Activated CD8-positive, alpha-beta T cell treated with anti-CD3 and anti-CD28 coated beads for 36 hours (primary cell): ENCODE measurements at regions not wholly inside any gene's neighbourhood (a gene's known extent, or its start where the extent isn't known, plus 50 kb on each side); places are given as distances from the start of the nearest gene placed in this dataset.

Source experiments
- ATAC-seq: fragments of 200-7000 bp; cut with Tn5 transposase; one replicate; pipeline ENCODE4 v1.10.0; 2021; ENCODE audit warnings: mild to moderate bottlenecking, moderate library complexity
- CTCF ChIA-PET: fragments of 350-600 bp; sonication (Branson Sonifier 250); formaldehyde crosslinking; loops from one replicate; lab custom pipeline; 2021; ENCODE audit warnings: antibody characterized with exemption; lab: Charles Lee
- POLR2A ChIA-PET: fragments of 350-600 bp; sonication (Branson Sonifier 250); formaldehyde crosslinking; loops from one replicate; lab custom pipeline; 2021; ENCODE audit warnings: antibody characterized with exemption; lab: Charles Lee
- DNase-seq: peaks from one replicate; pipeline ENCODE4 v3.0.0-alpha.2; 2020
- H3K27ac Mint-ChIP-seq: one replicate; pipeline ENCODE4 v1.8.0; 2021; ENCODE audit warnings: mild to moderate bottlenecking, mixed read lengths
- H3K27me3 Mint-ChIP-seq: one replicate; pipeline ENCODE4 v1.8.0; 2021; ENCODE audit warnings: mixed read lengths
- H3K36me3 Mint-ChIP-seq: one replicate; pipeline ENCODE4 v1.8.0; 2021; ENCODE audit warnings: low read depth, mixed read lengths
- H3K4me1 Mint-ChIP-seq: one replicate; pipeline ENCODE4 v1.8.0; 2021; ENCODE audit warnings: low read depth, mixed read lengths
- H3K4me3 Mint-ChIP-seq: one replicate; pipeline ENCODE4 v1.8.0; 2021; ENCODE audit warnings: mild to moderate bottlenecking, moderate library complexity, mixed read lengths
- H3K9me3 Mint-ChIP-seq: one replicate; pipeline ENCODE4 v1.8.0; 2021; ENCODE audit warnings: mixed read lengths
- CTCF ChIP-seq: fragments of 200-600 bp; IDR thresholded peaks from one replicate; pipeline ENCODE4 v1.8.0; 2022; ENCODE audit warnings: antibody characterized with exemption, mild to moderate bottlenecking
- intact Hi-C: fragments of 100-400 bp; cut with micrococcal nuclease; formaldehyde crosslinking; loops from one replicate; pipeline ENCODE4 v1.10.0; 2022

DNA sequence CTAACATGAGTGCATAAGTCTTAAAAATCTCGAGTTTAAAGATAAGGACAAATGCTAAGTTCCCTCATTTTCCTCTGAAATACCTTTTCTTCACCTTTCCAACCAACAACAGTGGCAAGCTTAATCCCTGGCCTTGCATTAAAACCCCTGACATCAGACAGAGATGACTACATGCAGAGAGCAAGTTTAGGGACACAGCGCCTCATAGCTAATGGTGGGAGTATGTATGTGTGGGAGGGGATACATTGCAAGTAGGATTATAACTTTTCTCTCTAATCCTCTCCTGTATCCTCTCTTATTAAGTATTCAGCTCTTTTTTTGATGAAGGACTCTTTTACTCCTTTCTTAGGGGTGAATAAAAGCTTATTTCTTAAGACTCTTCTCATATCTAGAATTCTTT lies 547.1 kb downstream of the CCER1 start:
- intact Hi-C loops = no loop called here
- H3K4me1 Mint-ChIP-seq = no peaks in the 10 kb centered on the region
- no peak overlapping the region for H3K4me3 Mint-ChIP-seq
- TF ChIP-seq CTCF = no peak
- CTCF ChIA-PET = no interaction called here
- DNase-seq (peak; percentile 1), ATAC-seq (no peak)
- no peak overlapping the region for H3K27ac Mint-ChIP-seq
- H3K27me3 Mint-ChIP-seq = no peaks in the 10 kb centered on the region
- H3K9me3 Mint-ChIP-seq = no peaks in the 10 kb centered on the region
- POLR2A ChIA-PET = no interaction called here
- H3K36me3 Mint-ChIP-seq = no peaks in the 10 kb centered on the region

DNA sequence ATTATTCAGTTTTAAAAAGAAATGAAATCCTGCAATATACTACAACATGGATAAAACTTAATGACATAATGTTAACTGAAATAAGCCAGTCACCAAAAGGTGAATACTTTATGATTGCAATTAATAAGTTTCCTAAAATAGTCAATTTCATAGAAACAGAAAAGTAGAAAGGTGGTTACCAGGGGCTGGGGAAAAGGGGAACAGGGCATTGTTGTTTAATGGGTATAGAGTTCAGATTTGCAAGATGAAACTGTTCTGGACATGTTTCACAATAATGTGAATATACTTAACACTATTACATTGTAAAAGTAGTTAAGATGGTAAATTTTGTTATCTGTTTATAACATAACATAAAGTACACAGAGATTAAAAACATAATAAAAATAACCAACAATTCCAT lies 550.9 kb downstream of the CCER1 start:
- ATAC-seq = no peak
- Mint-ChIP-seq H3K4me1 (no peaks in the 10 kb centered on the region), H3K4me3 (no peak overlapping the region), H3K27ac (no peak overlapping the region), H3K9me3 (no peaks in the 10 kb centered on the region), H3K36me3 (no peaks in the 10 kb centered on the region), H3K27me3 (no peaks in the 10 kb centered on the region)
- no peak for TF ChIP-seq CTCF
- intact Hi-C loops = no loop called here
- CTCF ChIA-PET = no interaction called here
- DNase-seq = no peak
- POLR2A ChIA-PET = no interaction called here

GRCh38 chr12:90401185-90401584 lies 553.8 kb downstream of the CCER1 start:
- no peak for TF ChIP-seq CTCF
- ATAC-seq = no peak
- Mint-ChIP-seq H3K4me1 (no peaks in the 10 kb centered on the region), H3K27me3 (no peaks in the 10 kb centered on the region), H3K27ac (no peak overlapping the region), H3K36me3 (no peaks in the 10 kb centered on the region), H3K4me3 (no peak overlapping the region), H3K9me3 (peaks cover 5% of the 10 kb centered on the region)
- CTCF ChIA-PET = no interaction called here
- DNase-seq = no peak
- POLR2A ChIA-PET = no interaction called here
- intact Hi-C loops = no loop called here

DNA sequence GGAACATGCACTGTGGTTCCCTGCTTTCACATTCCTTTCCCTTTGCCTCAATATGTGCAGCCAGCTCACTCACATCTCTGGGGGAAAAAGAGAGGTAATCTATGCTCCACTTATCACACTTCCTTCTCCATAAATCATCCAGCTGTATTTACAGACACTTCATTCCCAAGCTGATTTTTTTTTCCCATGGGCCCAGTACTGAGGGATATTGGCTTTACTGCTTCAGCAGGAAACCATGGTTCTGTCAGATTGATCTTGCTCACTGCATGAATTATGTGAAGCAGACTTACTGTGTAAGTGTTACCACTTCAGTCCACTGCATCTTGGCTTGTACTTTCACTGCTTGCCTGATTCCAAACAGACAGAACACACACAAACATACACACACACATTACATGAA lies 555.6 kb downstream of the CCER1 start:
- no peaks in the 10 kb centered on the region for H3K4me1 Mint-ChIP-seq
- H3K27me3 Mint-ChIP-seq = no peaks in the 10 kb centered on the region
- no peak for TF ChIP-seq CTCF
- ATAC-seq (no peak), DNase-seq (no peak)
- H3K27ac Mint-ChIP-seq = no peak overlapping the region
- intact Hi-C loops = no loop called here
- H3K36me3 Mint-ChIP-seq = no peaks in the 10 kb centered on the region
- peaks cover 8% of the 10 kb centered on the region for H3K9me3 Mint-ChIP-seq
- CTCF ChIA-PET = no interaction called here
- H3K4me3 Mint-ChIP-seq = no peak overlapping the region
- POLR2A ChIA-PET = no interaction called here

DNA sequence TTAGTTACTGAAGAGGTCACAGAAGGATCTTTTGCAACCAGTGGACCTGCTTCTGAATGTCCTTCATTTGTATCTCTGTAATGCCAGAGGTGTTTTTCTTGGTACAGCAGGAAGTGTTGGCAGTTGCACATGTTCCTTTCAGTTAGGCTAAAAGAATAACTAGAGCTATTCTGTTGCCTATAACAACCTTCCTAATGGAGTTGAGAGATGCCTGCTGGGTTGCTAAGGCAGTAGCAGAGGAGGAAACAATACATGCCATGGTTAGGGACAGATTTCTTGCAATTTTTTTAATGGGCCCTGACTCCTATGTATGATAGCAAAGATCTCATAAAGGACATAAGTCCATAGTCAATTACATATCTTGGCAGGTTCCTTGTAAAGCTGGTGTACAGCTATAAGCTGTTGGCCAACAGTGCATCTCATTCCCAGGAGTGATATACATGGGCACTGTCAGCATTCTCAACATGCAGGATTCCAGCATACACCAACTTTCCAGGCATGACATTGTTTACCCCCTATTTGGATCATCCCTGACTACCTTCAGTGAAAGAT lies 556.6 kb downstream of the CCER1 start:
- CTCF ChIA-PET = no interaction called here
- Mint-ChIP-seq H3K4me1 (no peaks in the 10 kb centered on the region), H3K27me3 (no peaks in the 10 kb centered on the region), H3K9me3 (peaks cover 8% of the 10 kb centered on the region), H3K36me3 (no peaks in the 10 kb centered on the region), H3K4me3 (no peak overlapping the region), H3K27ac (no peak overlapping the region)
- TF ChIP-seq CTCF = no peak
- POLR2A ChIA-PET = no interaction called here
- ATAC-seq (no peak), DNase-seq (no peak)
- intact Hi-C loops = no loop called here
